NCI-H345 treated with DMSO at 0.1 percent for 48 hours (cell line): ENCODE measurements at regions not wholly inside any gene's neighbourhood (a gene's known extent, or its start where the extent isn't known, plus 50 kb on each side); places are given as distances from the start of the nearest gene placed in this dataset.
"Not testable (repeated sequence)": the region's sequence is repeated elsewhere in the genome, so short reads cannot be mapped to it uniquely, and the experiment has no call there.

ENCODE experiments used
- DNase-seq: peaks from one replicate; lab custom pipeline; 2025; ENCODE audit not compliant: unreplicated experiment; lab: John Stamatoyannopoulos, UW

DNA sequence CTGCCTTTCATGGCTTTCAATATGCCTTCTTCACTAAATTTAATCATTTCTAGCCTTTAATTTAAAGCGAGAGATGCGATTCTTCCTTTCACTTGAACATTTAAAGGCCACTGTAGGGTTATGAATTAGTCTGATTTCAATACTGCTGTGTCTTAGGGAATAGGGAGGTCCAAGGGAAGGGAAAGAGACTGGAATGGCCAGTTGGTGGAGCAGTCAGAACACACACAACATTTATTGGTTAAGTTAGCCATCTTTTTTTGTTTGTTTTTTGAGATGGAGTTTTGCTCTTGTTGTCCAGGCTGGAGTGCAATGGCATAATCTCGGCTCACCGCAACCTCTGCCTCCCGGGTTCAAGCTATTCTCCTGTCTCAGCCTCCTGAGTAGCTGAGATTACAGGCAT is 662.5 kb upstream of the LUZP2 start:
- DNase-seq, result not testable (repeated sequence)

GRCh38 chr11:23836981-23837380 is 659.9 kb upstream of the LUZP2 start:
- no peak for DNase-seq

DNA sequence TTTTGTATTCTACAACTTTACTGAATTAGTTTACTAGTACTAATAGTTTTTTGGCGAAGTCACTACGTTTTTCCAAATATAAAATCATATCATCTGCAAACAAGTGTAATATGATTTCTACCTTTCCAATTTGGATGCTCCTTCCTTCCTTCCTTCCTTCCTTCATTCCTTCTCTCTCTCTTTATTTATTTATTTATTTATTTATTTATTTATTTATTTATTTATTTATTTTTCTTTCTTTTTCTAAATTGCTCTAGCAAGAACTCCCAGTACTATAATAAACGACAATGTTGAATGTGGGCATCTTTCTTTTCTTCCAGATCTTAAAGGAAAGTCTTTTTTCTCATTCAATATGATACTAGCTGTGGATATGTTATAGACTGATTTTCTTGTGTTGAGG is 656.0 kb upstream of the LUZP2 start:
- no peak for DNase-seq

DNA sequence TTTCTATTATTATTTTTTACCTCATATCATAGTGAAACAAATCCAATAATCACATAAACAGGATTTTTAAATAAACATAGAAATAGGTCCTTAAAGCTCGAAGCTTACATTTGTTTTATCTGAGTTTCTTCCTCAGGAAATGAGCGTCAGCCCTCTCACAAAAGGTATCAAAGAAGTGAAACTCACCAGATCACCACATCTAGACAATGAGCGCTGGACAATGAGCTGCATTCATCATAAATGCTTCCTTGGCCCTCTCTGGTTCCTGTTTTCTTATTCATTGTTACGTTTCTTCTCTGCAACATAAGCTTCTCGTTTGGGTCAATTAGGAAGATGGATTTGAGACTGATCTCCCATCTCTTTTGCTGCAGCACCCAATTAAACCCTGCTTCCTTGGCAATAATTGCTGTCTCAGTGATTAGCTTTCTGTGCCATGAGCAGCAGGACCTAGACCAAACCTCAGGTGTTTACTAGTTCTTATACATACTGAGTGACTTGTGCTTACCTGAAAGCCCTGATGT is 649.9 kb upstream of the LUZP2 start:
- no peak for DNase-seq

DNA sequence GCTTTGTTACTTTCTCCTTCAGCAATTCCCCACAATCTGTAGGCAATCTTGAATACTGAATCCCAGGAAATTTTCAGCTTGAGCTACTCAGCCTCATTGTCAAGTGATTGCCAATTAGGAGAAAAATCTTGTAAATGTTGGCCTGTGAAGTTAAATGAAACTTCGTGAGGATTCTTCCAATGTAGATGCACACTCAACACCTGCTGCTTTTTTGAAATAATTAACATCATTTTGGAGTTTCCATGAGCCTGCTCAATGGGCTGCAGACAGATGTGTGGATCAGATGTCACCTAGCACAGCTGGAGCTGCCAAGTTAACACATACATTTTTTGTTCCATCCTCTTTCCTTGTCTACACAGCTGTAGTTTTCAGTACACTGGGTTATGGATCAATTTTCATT is 645.6 kb upstream of the LUZP2 start:
- no peak for DNase-seq

DNA sequence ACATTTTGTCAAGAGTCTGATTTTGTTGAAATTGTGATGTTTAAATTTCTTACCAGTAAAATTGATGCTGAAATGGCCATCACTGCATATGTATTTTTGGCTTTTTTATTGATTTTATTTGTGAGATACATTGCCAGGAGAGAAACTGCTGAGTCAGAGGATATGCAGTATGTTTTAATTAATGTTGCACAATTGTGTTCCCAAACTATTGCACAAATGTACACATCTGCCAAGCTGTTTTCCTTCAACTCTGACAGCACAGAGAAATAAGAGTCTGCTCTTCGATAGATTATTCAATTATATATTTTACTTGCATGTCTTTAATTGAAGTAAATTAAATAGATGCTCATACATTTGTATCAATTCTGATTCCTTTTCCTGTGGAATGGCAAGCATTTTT is 640.2 kb upstream of the LUZP2 start:
- no peak for DNase-seq

DNA sequence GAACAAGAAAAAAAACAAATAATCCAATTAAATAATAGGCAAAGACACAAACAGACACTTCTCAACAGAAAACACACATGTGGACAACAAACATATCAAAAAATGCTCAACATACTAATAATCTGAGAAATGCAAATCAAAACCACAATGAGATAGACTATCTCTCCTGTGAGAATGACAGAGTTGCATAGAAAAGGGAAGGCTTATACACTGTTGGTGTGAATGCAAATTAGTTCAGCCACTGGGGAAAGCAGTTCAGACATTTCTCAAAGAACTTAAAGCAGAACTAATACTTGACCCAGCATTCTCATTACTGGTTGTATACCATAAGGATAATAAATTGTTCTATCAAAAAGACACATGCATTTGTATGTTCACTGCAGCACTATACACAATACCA is 637.8 kb upstream of the LUZP2 start:
- DNase-seq, result no peak

DNA sequence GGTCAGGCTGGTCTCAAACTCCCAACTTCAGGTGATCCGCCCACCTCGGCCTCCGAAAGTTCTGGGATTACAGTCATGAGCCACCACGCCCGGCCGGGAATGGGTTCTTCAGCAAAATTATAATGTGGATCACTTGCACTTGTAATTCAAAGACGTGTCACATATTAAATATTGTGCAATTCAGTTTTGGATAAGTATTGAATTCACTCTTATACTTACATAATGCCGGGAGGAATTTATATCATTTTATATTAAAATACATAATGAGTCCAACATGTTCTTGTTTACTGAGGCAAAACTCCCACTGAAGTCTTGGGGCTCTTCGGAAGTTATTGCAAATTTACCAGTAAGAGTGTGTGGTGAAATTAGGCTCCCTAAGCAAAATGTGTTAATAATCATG is 635.2 kb upstream of the LUZP2 start:
- DNase-seq, result no peak

- DNase-seq, result no peak
These were observed 631.4 kb upstream of the LUZP2 start for GRCh38 chr11:23865341-23865975.

- DNase-seq, result no peak
These were observed 630.2 kb upstream of the LUZP2 start for GRCh38 chr11:23866641-23867040.

- DNase-seq, result no peak
These were observed 627.2 kb upstream of the LUZP2 start for GRCh38 chr11:23869671-23870070.

DNA sequence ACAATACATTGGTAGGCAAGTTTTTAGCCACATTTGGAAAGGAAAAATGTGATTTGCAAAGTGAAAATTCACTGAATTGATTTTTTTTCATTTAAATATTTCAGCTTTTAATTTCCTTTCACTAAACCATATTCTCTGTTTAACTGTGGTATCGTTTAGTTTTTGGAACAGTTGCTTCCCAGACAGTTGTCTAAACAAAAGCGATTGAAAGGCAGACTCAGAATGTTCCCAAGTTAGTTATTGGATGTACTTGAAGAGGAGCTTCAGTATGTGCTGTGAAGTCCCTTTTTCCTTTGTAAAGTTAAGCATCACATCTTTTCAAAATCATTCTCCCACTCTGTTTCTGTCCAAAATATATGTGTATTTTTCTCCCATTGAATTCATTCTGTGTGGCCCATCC is 623.4 kb upstream of the LUZP2 start:
- DNase-seq, result no peak

GRCh38 chr11:23875176-23875850 is 621.5 kb upstream of the LUZP2 start:
- no peak for DNase-seq

GRCh38 chr11:23883426-23884048 is 613.3 kb upstream of the LUZP2 start:
- not testable (repeated sequence) for DNase-seq

DNA sequence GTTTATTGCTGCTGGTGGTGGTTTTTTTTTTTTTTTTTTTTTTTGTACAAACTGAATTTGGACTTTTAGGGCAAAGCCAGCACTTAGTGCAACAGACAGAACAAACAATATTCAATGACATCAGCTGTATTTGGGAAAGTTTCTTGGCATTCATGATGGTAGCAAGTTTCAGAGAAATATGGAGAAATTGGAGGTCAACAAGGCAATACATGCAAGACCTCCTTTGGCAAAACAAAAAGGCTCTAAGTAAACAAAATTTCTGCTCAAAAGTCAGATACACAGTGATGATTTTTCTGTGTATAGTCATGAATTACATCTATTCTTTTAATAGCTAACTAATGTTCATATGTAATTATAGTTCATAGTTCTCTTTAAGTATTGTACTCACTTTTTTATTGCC is 612.5 kb upstream of the LUZP2 start:
- DNase-seq, result no peak

DNA sequence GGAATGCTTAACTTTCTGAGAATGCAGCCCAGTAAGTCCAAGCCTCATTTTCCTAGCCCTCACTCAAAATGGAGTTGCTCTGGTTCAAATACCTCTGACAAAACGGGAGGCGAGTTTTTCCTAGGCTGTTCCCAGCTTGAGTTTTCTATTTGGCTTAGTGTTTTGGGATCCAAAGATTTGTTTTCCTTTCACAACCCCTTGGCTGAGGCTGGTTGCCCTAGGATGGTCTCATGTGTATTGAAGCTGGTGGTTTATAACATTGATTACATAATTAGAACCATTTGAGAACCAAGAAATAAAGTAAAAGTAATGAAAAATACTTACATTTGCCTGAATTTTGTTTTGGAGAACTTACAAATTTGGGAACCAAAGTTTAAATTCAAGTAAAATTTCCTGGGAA is 611.1 kb upstream of the LUZP2 start:
- no peak for DNase-seq

- not testable (repeated sequence) for DNase-seq
These were observed 609.7 kb upstream of the LUZP2 start for GRCh38 chr11:23887122-23887521.

DNA sequence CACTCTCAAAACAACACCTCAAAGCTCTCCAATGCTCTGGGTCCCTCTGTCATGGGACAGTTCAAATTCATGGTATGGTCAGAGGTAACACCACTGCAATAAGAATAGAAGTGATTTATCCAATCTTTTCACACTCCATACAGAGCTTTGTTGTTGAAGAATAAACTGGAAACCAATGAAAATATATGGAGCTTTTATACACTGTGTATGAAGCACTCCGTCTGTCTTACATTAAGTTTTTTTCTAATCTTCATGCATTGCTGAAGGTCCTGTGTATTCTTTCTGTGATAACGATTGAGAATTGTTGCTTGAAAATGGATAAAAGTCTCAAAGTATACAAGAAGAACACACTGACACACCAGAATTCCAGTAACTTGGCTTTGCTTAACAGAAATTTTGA is 603.7 kb upstream of the LUZP2 start:
- no peak for DNase-seq

DNA sequence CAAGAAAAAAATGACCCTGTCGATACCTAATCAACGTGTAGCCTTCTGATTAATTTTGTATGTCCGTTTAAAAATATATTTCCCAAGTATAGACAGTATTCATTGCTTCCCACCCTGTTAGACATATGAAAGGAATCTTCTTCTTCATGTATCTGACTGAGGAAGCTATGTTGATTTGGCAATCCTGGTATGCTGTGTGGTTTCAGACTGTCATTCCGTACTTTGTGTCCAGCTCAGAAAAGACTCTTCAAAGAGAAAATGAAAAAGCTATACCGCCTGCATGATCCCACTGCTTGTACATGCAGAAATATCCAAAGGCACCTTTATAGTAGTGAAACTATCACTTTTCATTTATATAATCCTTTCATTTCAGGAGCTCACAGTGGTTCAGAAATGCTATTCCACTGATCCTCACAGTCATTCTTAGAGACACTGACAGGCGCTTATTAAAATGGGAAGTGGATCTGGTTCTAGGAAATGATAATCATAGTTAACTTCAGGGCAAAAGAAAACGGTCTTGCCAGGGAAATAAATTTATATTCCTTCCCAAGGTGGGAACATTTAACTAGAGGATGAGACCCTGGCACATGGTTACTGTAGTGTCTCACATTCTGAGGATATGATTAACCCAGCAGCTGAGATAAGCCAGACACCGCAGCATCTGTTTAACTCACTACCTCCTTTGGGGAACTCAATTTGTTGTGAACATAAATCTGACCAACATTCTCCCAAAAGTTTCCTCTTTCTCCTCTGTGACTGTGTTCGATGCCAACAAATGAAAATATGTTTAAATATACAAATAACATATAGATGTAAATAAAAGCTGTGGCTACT is 599.2 kb upstream of the LUZP2 start:
- DNase-seq, result no peak

DNA sequence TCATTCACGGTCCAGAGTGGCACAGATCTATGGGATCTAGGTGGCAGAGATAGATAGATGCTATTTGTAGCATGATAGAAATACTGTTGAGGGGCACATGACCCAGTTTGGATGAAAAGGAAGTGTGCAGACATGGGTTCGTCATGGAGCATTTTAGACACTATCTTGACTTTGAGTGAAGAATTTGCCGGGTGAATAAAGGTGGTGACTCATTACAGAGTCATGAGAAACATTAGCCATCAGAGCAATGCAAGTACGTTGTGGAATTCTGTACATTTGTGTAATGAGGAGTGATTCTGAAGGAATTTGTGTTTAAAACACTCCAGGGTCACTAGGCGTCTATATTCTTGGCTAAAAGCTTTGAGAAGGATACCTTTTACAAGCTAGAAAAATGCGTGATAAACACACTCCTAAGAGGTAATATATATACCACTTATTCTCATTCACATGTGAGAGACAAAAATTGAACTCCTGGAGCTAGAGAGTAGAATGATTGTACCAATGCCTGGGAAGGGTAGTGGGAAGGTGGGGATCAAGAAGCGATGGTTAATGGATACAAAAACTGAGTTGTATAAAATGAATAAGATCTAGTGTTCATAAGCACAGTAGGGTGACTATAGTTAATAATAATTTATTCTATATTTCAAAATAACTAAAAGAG is 593.7 kb upstream of the LUZP2 start:
- no peak for DNase-seq

- no peak for DNase-seq
These were observed 577.4 kb upstream of the LUZP2 start for GRCh38 chr11:23919455-23919854.
